Vagina (tissue), 2 donors: ENCODE measurements at regions not wholly inside any gene's neighbourhood (a gene's known extent, or its start where the extent isn't known, plus 50 kb on each side); places are given as distances from the start of the nearest gene placed in this dataset.

Experiments
- POLR2A ChIP-seq, 2 donors: fragments of 450-650 bp; IDR thresholded peaks; one replicate each; pipeline ENCODE4 v1.6.1; 2017; ENCODE audit warnings: antibody characterized with exemption in 2 of 2, mild to moderate bottlenecking in 2 of 2, moderate library complexity in 2 of 2
- TF ChIP-seq, protein P1 (sequence below), 3 experiments: fragments of 450-650 bp in 2 of 3; fragments of 200-600 bp in 1 of 3; sonication (generic) in 1 of 3; IDR thresholded peaks; one replicate each; pipeline ENCODE4 v1.5.1; 2017 to 2019; ENCODE audit warnings: antibody characterized with exemption in 3 of 3, mild to moderate bottlenecking in 2 of 3, moderate library complexity in 2 of 3

DNA sequence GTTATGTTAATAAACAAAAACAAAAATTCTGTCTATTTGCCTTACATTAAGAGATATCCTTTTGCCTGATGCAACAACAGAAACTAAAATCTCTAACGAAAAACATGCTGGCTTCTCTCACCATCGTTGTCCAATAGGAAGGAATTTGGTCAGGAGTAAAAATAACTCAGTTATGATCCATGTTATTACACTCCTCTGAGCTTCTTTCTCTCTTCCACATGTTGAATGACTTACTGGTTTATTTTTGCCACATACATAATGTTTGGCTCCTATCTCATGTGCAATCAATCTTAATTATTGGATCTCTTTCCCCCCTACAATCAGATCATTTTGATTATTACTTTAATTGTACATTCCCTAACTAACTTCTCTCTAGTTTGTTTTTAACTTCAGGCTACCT, 688.4 kb downstream of the USP25 start:
- TF ChIP-seq, protein P1, sequence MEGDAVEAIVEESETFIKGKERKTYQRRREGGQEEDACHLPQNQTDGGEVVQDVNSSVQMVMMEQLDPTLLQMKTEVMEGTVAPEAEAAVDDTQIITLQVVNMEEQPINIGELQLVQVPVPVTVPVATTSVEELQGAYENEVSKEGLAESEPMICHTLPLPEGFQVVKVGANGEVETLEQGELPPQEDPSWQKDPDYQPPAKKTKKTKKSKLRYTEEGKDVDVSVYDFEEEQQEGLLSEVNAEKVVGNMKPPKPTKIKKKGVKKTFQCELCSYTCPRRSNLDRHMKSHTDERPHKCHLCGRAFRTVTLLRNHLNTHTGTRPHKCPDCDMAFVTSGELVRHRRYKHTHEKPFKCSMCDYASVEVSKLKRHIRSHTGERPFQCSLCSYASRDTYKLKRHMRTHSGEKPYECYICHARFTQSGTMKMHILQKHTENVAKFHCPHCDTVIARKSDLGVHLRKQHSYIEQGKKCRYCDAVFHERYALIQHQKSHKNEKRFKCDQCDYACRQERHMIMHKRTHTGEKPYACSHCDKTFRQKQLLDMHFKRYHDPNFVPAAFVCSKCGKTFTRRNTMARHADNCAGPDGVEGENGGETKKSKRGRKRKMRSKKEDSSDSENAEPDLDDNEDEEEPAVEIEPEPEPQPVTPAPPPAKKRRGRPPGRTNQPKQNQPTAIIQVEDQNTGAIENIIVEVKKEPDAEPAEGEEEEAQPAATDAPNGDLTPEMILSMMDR (IDR thresholded peaks at IDR 0.05), result no peak
- TF ChIP-seq POLR2A (IDR thresholded peaks at IDR 0.05), result no peak
